IMR-90 (cell line): ENCODE measurements at regions not wholly inside any gene's neighbourhood (a gene's known extent, or its start where the extent isn't known, plus 50 kb on each side); places are given as distances from the start of the nearest gene placed in this dataset.

ENCODE experiments used
- ATAC-seq: fragments of 200-7000 bp; cut with Tn5 transposase; 2 replicates; pipeline ENCODE4 v1.9.1; 2020; ENCODE audit warnings: low read depth, mild to moderate bottlenecking, moderate library complexity
- BruUV-seq: library from RNA; stranded (reverse); fragments of 400-500 nt; replicated peaks from 2 replicates; lab custom pipeline; 2021; lab: Mats Ljungman, UMichigan
- CTCF ChIA-PET: fragments of 300-600 bp; formaldehyde crosslinking; extraction: SDS; loops from one replicate; lab custom pipeline; 2021; ENCODE audit warnings: antibody characterized with exemption; lab: Yijun Ruan, JAX
- POLR2A ChIA-PET: fragments of 300-600 bp; sonication (Branson Sonifier 250); formaldehyde crosslinking; loops from one replicate; lab custom pipeline; 2022; ENCODE audit warnings: antibody characterized with exemption; ENCODE audit not compliant: unreplicated experiment; lab: Charles Lee
- DNase-seq: peaks from one replicate; pipeline ENCODE4 v3.0.0; 2013
- H2AFZ ChIP-seq: replicated peaks from 2 replicates; pipeline ENCODE3; 2013; ENCODE audit warnings: low read length, mild to moderate bottlenecking; ENCODE audit not compliant: poor library complexity
- H2AK5ac ChIP-seq: 2 replicates; pipeline ENCODE4 v1.6.1; 2013; ENCODE audit warnings: low read depth, low read length, inconsistent platforms
- H2AK9ac ChIP-seq: replicated peaks from 2 replicates; pipeline ENCODE3; 2013; ENCODE audit warnings: mild to moderate bottlenecking, low read depth, low read length, moderate library complexity; ENCODE audit not compliant: poor library complexity
- H2BK120ac ChIP-seq: 2 replicates; pipeline ENCODE4 v1.6.1; 2013; ENCODE audit warnings: low read depth, low read length, inconsistent platforms
- H2BK15ac ChIP-seq: 3 replicates; pipeline ENCODE4 v1.6.1; 2013; ENCODE audit warnings: low read depth, low read length, inconsistent platforms
- H2BK20ac ChIP-seq: 2 replicates; pipeline ENCODE4 v1.6.1; 2013; ENCODE audit warnings: low read depth, mild to moderate bottlenecking, inconsistent platforms, low read length, moderate library complexity
- H2BK5ac ChIP-seq: 2 replicates; pipeline ENCODE4 v1.6.1; 2013; ENCODE audit warnings: mild to moderate bottlenecking, low read depth, low read length, inconsistent platforms; ENCODE audit not compliant: poor library complexity, severe bottlenecking
- H3K14ac ChIP-seq: replicated peaks from 2 replicates; pipeline ENCODE4 v1.6.1; 2013; ENCODE audit warnings: low read depth, low read length, inconsistent platforms
- H3K18ac ChIP-seq: 2 replicates; pipeline ENCODE4 v1.6.1; 2013; ENCODE audit warnings: low read depth, low read length, control low read depth
- H3K23ac ChIP-seq: 2 replicates; pipeline ENCODE4 v1.6.1; 2013; ENCODE audit warnings: low read depth, low read length, inconsistent platforms
- H3K27ac ChIP-seq: 2 replicates; pipeline ENCODE4 v1.5.1; 2013; ENCODE audit warnings: mild to moderate bottlenecking, control low read depth, low read length; ENCODE audit not compliant: insufficient read depth
- H3K27me3 ChIP-seq: 2 replicates; pipeline ENCODE4 v1.6.1; 2013; ENCODE audit warnings: low read length; ENCODE audit not compliant: control insufficient read depth, insufficient read depth
- H3K36me3 ChIP-seq: 2 replicates; pipeline ENCODE4 v1.6.1; 2013; ENCODE audit warnings: low read length, mixed read lengths; ENCODE audit not compliant: control insufficient read depth, insufficient read depth
- H3K4ac ChIP-seq: 2 replicates; pipeline ENCODE4 v1.6.1; 2013; ENCODE audit warnings: low read depth, low read length, inconsistent platforms
- H3K4me1 ChIP-seq: 2 replicates; pipeline ENCODE4 v1.6.1; 2013; ENCODE audit warnings: low read length, mixed read lengths; ENCODE audit not compliant: control insufficient read depth, insufficient read depth
- H3K4me2 ChIP-seq: 2 replicates; pipeline ENCODE4 v1.6.1; 2013; ENCODE audit warnings: low read depth, mild to moderate bottlenecking, control low read depth, low read length, moderate library complexity
- H3K4me3 ChIP-seq: 2 replicates; pipeline ENCODE4 v1.5.1; 2013; ENCODE audit warnings: low read depth, mild to moderate bottlenecking, control low read depth, low read length, moderate library complexity; ENCODE audit not compliant: insufficient read depth
- H3K56ac ChIP-seq: 2 replicates; pipeline ENCODE4 v1.6.1; 2013; ENCODE audit warnings: low read length, inconsistent platforms; ENCODE audit not compliant: insufficient read depth; ENCODE audit errors: extremely low read depth
- H3K79me1 ChIP-seq, 2 experiments: 2 replicates each; pipeline ENCODE4 v1.6.1; 2013; ENCODE audit warnings: low read length in 2 of 2, inconsistent platforms in 1 of 2, low read depth in 1 of 2
- H3K9ac ChIP-seq: 2 replicates; pipeline ENCODE4 v1.6.1; 2013; ENCODE audit warnings: low read depth, low read length, control low read depth
- H3K9me1 ChIP-seq: 2 replicates; pipeline ENCODE4 v1.6.1; 2013; ENCODE audit warnings: low read length, inconsistent platforms; ENCODE audit not compliant: insufficient read depth
- H3K9me3 ChIP-seq: 2 replicates; pipeline ENCODE4 v1.6.1; 2013; ENCODE audit warnings: low read length; ENCODE audit not compliant: control insufficient read depth, insufficient read depth
- H4K20me1 ChIP-seq: 2 replicates; pipeline ENCODE4 v1.6.1; 2013; ENCODE audit warnings: low read length, inconsistent platforms; ENCODE audit not compliant: insufficient read depth
- H4K5ac ChIP-seq: 2 replicates; pipeline ENCODE4 v1.6.1; 2013; ENCODE audit warnings: mild to moderate bottlenecking, low read depth, low read length, control low read depth
- H4K8ac ChIP-seq, 2 experiments: 2 replicates each; pipeline ENCODE4 v1.6.1; 2013; ENCODE audit warnings: low read depth in 2 of 2, low read length in 2 of 2, control low read depth in 1 of 2, inconsistent platforms in 1 of 2
- H4K91ac ChIP-seq: 2 replicates; pipeline ENCODE4 v1.6.1; 2013; ENCODE audit warnings: low read depth, low read length, inconsistent platforms; ENCODE audit not compliant: insufficient read depth
- BHLHE40 ChIP-seq: fragments of 150-350 bp; IDR thresholded peaks from 2 replicates; pipeline ENCODE4 v1.6.1; 2016; ENCODE audit warnings: mild to moderate bottlenecking, low read depth, low read length
- CEBPB ChIP-seq: IDR thresholded peaks from 2 replicates; pipeline ENCODE4 v1.6.1; 2012; ENCODE audit warnings: low read depth, low read length, improper control_type of control experiment
- CTCF ChIP-seq: conservative IDR thresholded peaks from 2 replicates; pipeline ENCODE4 v1.5.1; 2012; ENCODE audit warnings: mild to moderate bottlenecking, low read depth, low read length, improper control_type of control experiment
- FOS ChIP-seq: fragments of 150-350 bp; IDR thresholded peaks from 2 replicates; pipeline ENCODE4 v1.6.1; 2016; ENCODE audit warnings: low read depth, low read length
- MAFK ChIP-seq: IDR thresholded peaks from 2 replicates; pipeline ENCODE4 v1.6.1; 2012; ENCODE audit warnings: low read depth, low read length, improper control_type of control experiment
- MAZ ChIP-seq: IDR thresholded peaks from 2 replicates; pipeline ENCODE4 v1.6.1; 2012; ENCODE audit warnings: low read depth, mild to moderate bottlenecking, low read length, improper control_type of control experiment, moderate library complexity, borderline replicate concordance
- POLR2A ChIP-seq: IDR thresholded peaks from 2 replicates; pipeline ENCODE4 v1.6.1; 2012; ENCODE audit warnings: mild to moderate bottlenecking, low read depth, low read length
- RAD21 ChIP-seq: IDR thresholded peaks from 2 replicates; pipeline ENCODE4 v1.6.1; 2012; ENCODE audit warnings: low read length, improper control_type of control experiment
- RFX5 ChIP-seq: IDR thresholded peaks from 2 replicates; pipeline ENCODE4 v1.8.0; 2012; ENCODE audit warnings: low read depth, mild to moderate bottlenecking, low read length, moderate library complexity
- WGBS, 2 experiments: methylation state at CpG; one replicate each; pipeline versions ENCODE4 v1.1.5 to v1.1.7; 2013; ENCODE audit warnings: missing lambda C conversion rate in 2 of 2; ENCODE audit not compliant: insufficient read length in 1 of 2; ENCODE audit errors: extremely low coverage in 2 of 2; 5-methylcytosine and 5-hydroxymethylcytosine counted together
- dilution Hi-C: fragments of 300-500 bp; cut with HindIII; formaldehyde crosslinking; loops from one replicate; pipeline ENCODE4 v1.14.3; 2018; ENCODE audit warnings: low sequenced_read_pairs; ENCODE audit not compliant: unreplicated experiment
- in situ Hi-C: fragments of 300-500 bp; cut with MboI; formaldehyde crosslinking; loops from 3 replicates; pipeline ENCODE4 v1.14.3; 2019; ENCODE audit warnings: low sequenced_read_pairs, inconsistent platforms, mixed read lengths
- intact Hi-C: fragments of 100-400 bp; cut with micrococcal nuclease; formaldehyde crosslinking; loops from 2 replicates; pipeline ENCODE4 v1.10.0; 2022

- ChIA-PET POLR2A (no interaction called here), CTCF (no interaction called here)
- Histone ChIP-seq H3K23ac (no peak overlapping the region), H3K27ac (no peak overlapping the region), H2BK20ac (no peak overlapping the region), H3K4ac (no peak overlapping the region), H3K36me3 (no peaks in the 10 kb centered on the region), H3K9ac (no peak overlapping the region), H2AK5ac (no peak overlapping the region), H3K18ac (no peak overlapping the region), H2AFZ (no peak overlapping the region), H3K9me1 (no peaks in the 10 kb centered on the region), H4K8ac (no peak overlapping the region), H3K56ac (no peak overlapping the region), H3K14ac (no peak overlapping the region), H3K27me3 (no peaks in the 10 kb centered on the region), H3K79me1 (no peaks in the 10 kb centered on the region), H3K4me2 (no peak overlapping the region), H4K5ac (no peak overlapping the region), H3K4me1 (no peaks in the 10 kb centered on the region), H3K9me3 (peaks cover 8% of the 10 kb centered on the region), H2BK5ac (no peak overlapping the region), H2BK120ac (no peak overlapping the region), H4K20me1 (no peaks in the 10 kb centered on the region), H2AK9ac (no peak overlapping the region), H3K4me3 (no peak overlapping the region), H2BK15ac (no peak overlapping the region), H4K91ac (no peak overlapping the region)
- no peak for ATAC-seq
- no CpG with 5 or more reads among the region's 2 CpGs for WGBS, 2 experiments
- in situ Hi-C loops, result no loop called here
- no peak for DNase-seq
- BruUV-seq, result no TSS peak
- TF ChIP-seq MAFK, result no peak
- TF ChIP-seq MAZ, result no peak
- TF ChIP-seq RFX5, result no peak
- no peak for TF ChIP-seq POLR2A
- no peak for TF ChIP-seq BHLHE40
- no peak for TF ChIP-seq CEBPB
- no peak for TF ChIP-seq RAD21
- no peak for TF ChIP-seq FOS
- no peak for TF ChIP-seq CTCF
- intact Hi-C loops, result no loop called here
- dilution Hi-C loops, result no loop called here
Measured at GRCh38 chr11:42620796-42621195, 691.0 kb upstream of the API5 start.
